Mesenchymal stem cell (in vitro differentiated cells and primary cell): ENCODE measurements at regions not wholly inside any gene's neighbourhood (a gene's known extent, or its start where the extent isn't known, plus 50 kb on each side); places are given as distances from the start of the nearest gene placed in this dataset.

Source experiments
- DNase-seq: peaks from one replicate; pipeline ENCODE4 v3.0.0-alpha.2; 2013
- H2AFZ ChIP-seq: one replicate; pipeline ENCODE4 v1.6.1; 2013; ENCODE audit warnings: low read depth, mild to moderate bottlenecking, control low read depth, inconsistent platforms, low read length, moderate library complexity
- H2AK5ac ChIP-seq: 2 replicates; pipeline ENCODE4 v1.6.1; 2013; ENCODE audit warnings: low read length, moderate library complexity, mild to moderate bottlenecking, inconsistent platforms; ENCODE audit not compliant: severe bottlenecking
- H2BK120ac ChIP-seq: one replicate; pipeline ENCODE4 v1.6.1; 2013; ENCODE audit warnings: low read depth, mild to moderate bottlenecking, inconsistent platforms, low read length, moderate library complexity
- H2BK12ac ChIP-seq, 2 experiments: one replicate each; pipeline ENCODE4 v1.6.1; 2013; ENCODE audit warnings: inconsistent platforms in 2 of 2, low read length in 2 of 2, mild to moderate bottlenecking in 2 of 2, moderate library complexity in 2 of 2, control low read depth in 1 of 2
- H2BK15ac ChIP-seq: one replicate; pipeline ENCODE4 v1.6.1; 2013; ENCODE audit warnings: mild to moderate bottlenecking, low read depth, inconsistent platforms; ENCODE audit not compliant: poor library complexity, severe bottlenecking
- H2BK5ac ChIP-seq: 2 replicates; pipeline ENCODE4 v1.6.1; 2013; ENCODE audit warnings: low read depth, mild to moderate bottlenecking, low read length, control low read depth, inconsistent platforms; ENCODE audit not compliant: poor library complexity, severe bottlenecking
- H3K14ac ChIP-seq, 2 experiments: one replicate each; pipeline ENCODE4 v1.6.1; 2013; ENCODE audit warnings: inconsistent platforms in 2 of 2, low read length in 2 of 2, control low read depth in 1 of 2, mild to moderate bottlenecking in 1 of 2, moderate library complexity in 1 of 2
- H3K18ac ChIP-seq, 2 experiments: one replicate each; pipeline ENCODE4 v1.6.1; 2013; ENCODE audit warnings: inconsistent platforms in 2 of 2, low read length in 2 of 2, control low read depth in 1 of 2, low read depth in 1 of 2, mild to moderate bottlenecking in 1 of 2
- H3K23ac ChIP-seq, 2 experiments: one replicate each; pipeline ENCODE4 v1.6.1; 2013; ENCODE audit warnings: inconsistent platforms in 2 of 2, low read length in 2 of 2, mild to moderate bottlenecking in 2 of 2, moderate library complexity in 2 of 2, control low read depth in 1 of 2
- H3K27ac ChIP-seq: 2 replicates; pipeline ENCODE4 v1.5.1; 2013; ENCODE audit warnings: mild to moderate bottlenecking, moderate library complexity, low read length, control low read depth, inconsistent platforms; ENCODE audit not compliant: poor library complexity, severe bottlenecking
- H3K27me3 ChIP-seq, 2 experiments: 2 replicates each; pipeline versions ENCODE4 v1.6.1 to v1.7.0; 2013; ENCODE audit warnings: low read length in 2 of 2, mild to moderate bottlenecking in 2 of 2, moderate library complexity in 2 of 2, control low read depth in 1 of 2, inconsistent platforms in 1 of 2; ENCODE audit not compliant: control insufficient read depth in 1 of 2, insufficient read depth in 1 of 2
- H3K36me3 ChIP-seq, 2 experiments: 2 replicates each; pipeline versions ENCODE4 v1.6.1 to v1.7.0; 2013; ENCODE audit warnings: low read length in 2 of 2, control low read depth in 1 of 2, inconsistent platforms in 1 of 2, low read depth in 1 of 2, mild to moderate bottlenecking in 1 of 2; ENCODE audit not compliant: insufficient read depth in 2 of 2, control insufficient read depth in 1 of 2
- H3K4ac ChIP-seq, 2 experiments: one replicate each; pipeline ENCODE4 v1.6.1; 2013; ENCODE audit warnings: inconsistent platforms in 2 of 2, low read length in 2 of 2, mild to moderate bottlenecking in 2 of 2, moderate library complexity in 2 of 2, control low read depth in 1 of 2, low read depth in 1 of 2
- H3K4me1 ChIP-seq: 2 replicates; pipeline ENCODE4 v1.6.1; 2013; ENCODE audit warnings: low read depth, low read length, control low read depth; ENCODE audit not compliant: control insufficient read depth, insufficient read depth
- H3K4me2 ChIP-seq: 2 replicates; pipeline ENCODE4 v1.6.1; 2013; ENCODE audit warnings: low read length, mild to moderate bottlenecking, inconsistent platforms; ENCODE audit not compliant: poor library complexity, severe bottlenecking
- H3K4me3 ChIP-seq, 2 experiments: 2 replicates each; pipeline versions ENCODE4 v1.5.1 to v1.7.0; 2013; ENCODE audit warnings: low read length in 2 of 2, mild to moderate bottlenecking in 2 of 2, control low read depth in 1 of 2, low read depth in 1 of 2; ENCODE audit not compliant: insufficient read depth in 1 of 2
- H3K79me1 ChIP-seq: replicated peaks from 2 replicates; pipeline ENCODE4 v1.6.1; 2013; ENCODE audit warnings: mild to moderate bottlenecking, control low read depth, low read length, inconsistent platforms; ENCODE audit not compliant: poor library complexity, severe bottlenecking
- H3K9ac ChIP-seq: 2 replicates; pipeline ENCODE4 v1.7.0; 2013; ENCODE audit warnings: mild to moderate bottlenecking, low read length, moderate library complexity
- H3K9me3 ChIP-seq: 2 replicates; pipeline ENCODE4 v1.7.0; 2013; ENCODE audit warnings: mild to moderate bottlenecking, low read length; ENCODE audit not compliant: control insufficient read depth
- H4K8ac ChIP-seq: one replicate; pipeline ENCODE4 v1.6.1; 2013; ENCODE audit warnings: inconsistent platforms, mild to moderate bottlenecking, low read length, moderate library complexity
- H4K91ac ChIP-seq: one replicate; pipeline ENCODE4 v1.6.1; 2013; ENCODE audit warnings: mild to moderate bottlenecking, low read length, inconsistent platforms
- WGBS: methylation state at CpG from one replicate; pipeline ENCODE4 v1.1.7; 2013; ENCODE audit warnings: mixed read lengths; 5-methylcytosine and 5-hydroxymethylcytosine counted together

- 69% methylated on average over 9 of the region's 11 CpGs for WGBS
- Histone ChIP-seq H3K4me2 (no peak overlapping the region), H2BK5ac (no peak overlapping the region), H3K9ac (no peak overlapping the region), H4K8ac (no peak overlapping the region), H2BK12ac (no peak overlapping the region), H4K91ac (no peak overlapping the region), H2AK5ac (no peak overlapping the region), H3K18ac (no peak overlapping the region), H3K14ac (no peak overlapping the region), H3K27ac (no peak overlapping the region), H3K4me1 (no peaks in the 10 kb centered on the region), H3K4me3 (no peak overlapping the region), H3K79me1 (no peaks in the 10 kb centered on the region), H2BK15ac (no peak overlapping the region), H2BK120ac (no peak overlapping the region), H3K4ac (no peak overlapping the region), H3K23ac (no peak overlapping the region), H2AFZ (no peak overlapping the region), H3K36me3 (no peaks in the 10 kb centered on the region), H3K9me3 (no peaks in the 10 kb centered on the region), H3K27me3 (no peaks in the 10 kb centered on the region)
- no peak for DNase-seq
These were observed 323.7 kb downstream of the TMEM121 start for GRCh38 chr14:105849933-105850626.

- H3K27me3 ChIP-seq, result no peaks in the 10 kb centered on the region
- H3K9me3 ChIP-seq, result no peaks in the 10 kb centered on the region
- no peaks in the 10 kb centered on the region for H3K79me1 ChIP-seq
- H2BK12ac ChIP-seq, result no peak overlapping the region
- H3K18ac ChIP-seq, result no peak overlapping the region
- H3K4me1 ChIP-seq, result no peaks in the 10 kb centered on the region
- H4K8ac ChIP-seq, result no peak overlapping the region
- H3K14ac ChIP-seq, result no peak overlapping the region
- H3K4ac ChIP-seq, result no peak overlapping the region
- no peak for DNase-seq
- H3K27ac ChIP-seq, result no peak overlapping the region
- H2BK5ac ChIP-seq, result no peak overlapping the region
- H4K91ac ChIP-seq, result no peak overlapping the region
- no peak overlapping the region for H2AFZ ChIP-seq
- H3K23ac ChIP-seq, result no peak overlapping the region
- H2BK15ac ChIP-seq, result no peak overlapping the region
- no peaks in the 10 kb centered on the region for H3K36me3 ChIP-seq
- WGBS, result 79% methylated on average over 27 of the region's 27 CpGs
- no peak overlapping the region for H2BK120ac ChIP-seq
- H3K9ac ChIP-seq, result no peak overlapping the region
- no peak overlapping the region for H2AK5ac ChIP-seq
- no peak overlapping the region for H3K4me3 ChIP-seq
- H3K4me2 ChIP-seq, result no peak overlapping the region
These were observed 324.6 kb downstream of the TMEM121 start for GRCh38 chr14:105850853-105851581.

- no peak overlapping the region for H2AFZ ChIP-seq
- no peak for DNase-seq
- no peaks in the 10 kb centered on the region for H3K36me3 ChIP-seq
- H2BK5ac ChIP-seq, result no peak overlapping the region
- no peak overlapping the region for H4K8ac ChIP-seq
- H3K4me3 ChIP-seq, result no peak overlapping the region
- H2BK120ac ChIP-seq, result no peak overlapping the region
- H3K4ac ChIP-seq, result no peak overlapping the region
- H3K23ac ChIP-seq, result no peak overlapping the region
- no peaks in the 10 kb centered on the region for H3K4me1 ChIP-seq
- WGBS, result 79% methylated on average over 26 of the region's 26 CpGs
- H4K91ac ChIP-seq, result no peak overlapping the region
- no peak overlapping the region for H3K4me2 ChIP-seq
- H2BK15ac ChIP-seq, result no peak overlapping the region
- no peak overlapping the region for H3K27ac ChIP-seq
- no peak overlapping the region for H3K18ac ChIP-seq
- H3K9me3 ChIP-seq, result no peaks in the 10 kb centered on the region
- no peak overlapping the region for H3K14ac ChIP-seq
- no peak overlapping the region for H2BK12ac ChIP-seq
- no peaks in the 10 kb centered on the region for H3K79me1 ChIP-seq
- no peak overlapping the region for H2AK5ac ChIP-seq
- no peak overlapping the region for H3K9ac ChIP-seq
- no peaks in the 10 kb centered on the region for H3K27me3 ChIP-seq
These were observed 325.5 kb downstream of the TMEM121 start for GRCh38 chr14:105851716-105852377.

GRCh38 chr14:105852378-105853088 is 326.1 kb downstream of the TMEM121 start:
- H3K27ac ChIP-seq, result no peak overlapping the region
- DNase-seq, result no peak

More at GRCh38 chr14:105852378-105853088, 326.1 kb downstream of the TMEM121 start:
- 69% methylated on average over 13 of the region's 17 CpGs for WGBS
- Histone ChIP-seq H2AK5ac (no peak overlapping the region), H3K18ac (no peak overlapping the region), H3K79me1 (no peaks in the 10 kb centered on the region), H3K4me3 (no peak overlapping the region), H3K4me1 (no peaks in the 10 kb centered on the region), H2BK5ac (no peak overlapping the region), H3K23ac (no peak overlapping the region), H3K9me3 (no peaks in the 10 kb centered on the region), H2AFZ (no peak overlapping the region), H2BK12ac (no peak overlapping the region), H2BK120ac (no peak overlapping the region), H4K91ac (no peak overlapping the region), H2BK15ac (no peak overlapping the region), H3K4me2 (no peak overlapping the region), H3K4ac (no peak overlapping the region), H3K27me3 (no peaks in the 10 kb centered on the region), H3K36me3 (no peaks in the 10 kb centered on the region), H3K14ac (no peak overlapping the region), H3K9ac (no peak overlapping the region), H4K8ac (no peak overlapping the region)
